CD14-positive monocyte (primary cell): ENCODE measurements at regions not wholly inside any gene's neighbourhood (a gene's known extent, or its start where the extent isn't known, plus 50 kb on each side); places are given as distances from the start of the nearest gene placed in this dataset.
A peak's percentile ranks its signal among the peaks of the same experiment; 100 is the strongest.

ENCODE experiments used
- DNase-seq, 3 donors: peaks; one replicate each; pipeline ENCODE4 v3.0.0-alpha.2; 2011 to 2022
- H2AFZ ChIP-seq: 2 replicates; pipeline ENCODE4 v1.6.0; 2012; ENCODE audit warnings: mild to moderate bottlenecking, low read depth, low read length, inconsistent platforms; ENCODE audit not compliant: insufficient read depth, poor library complexity, severe bottlenecking
- H3K27ac ChIP-seq, 2 donors: 1 replicate in 1 of 2; 2 replicates in 1 of 2; pipeline ENCODE4 v1.5.1; 2012 to 2013; ENCODE audit warnings: low read length in 2 of 2, control low read depth in 1 of 2, inconsistent platforms in 1 of 2, low read depth in 1 of 2, mild to moderate bottlenecking in 1 of 2
- H3K27me3 ChIP-seq, 2 donors: one replicate each; pipeline versions ENCODE4 v1.6.0 to v1.6.1; 2011 to 2013; ENCODE audit warnings: low read length in 2 of 2; ENCODE audit not compliant: control insufficient read depth in 2 of 2, insufficient read depth in 2 of 2
- H3K36me3 ChIP-seq, 2 donors: replicated peaks in 1 of 2; 1 replicate in 1 of 2; 2 replicates in 1 of 2; pipeline versions ENCODE4 v1.5.1 to v1.6.1; 2012 to 2013; ENCODE audit warnings: low read length in 2 of 2, control low read depth in 1 of 2, inconsistent platforms in 1 of 2, mild to moderate bottlenecking in 1 of 2; ENCODE audit not compliant: insufficient read depth in 2 of 2, control insufficient read depth in 1 of 2
- H3K4me1 ChIP-seq, 2 donors: 1 replicate in 1 of 2; 2 replicates in 1 of 2; pipeline versions ENCODE4 v1.5.1 to v1.6.1; 2012 to 2013; ENCODE audit warnings: low read length in 2 of 2, control low read depth in 1 of 2, inconsistent platforms in 1 of 2, mild to moderate bottlenecking in 1 of 2, moderate library complexity in 1 of 2; ENCODE audit not compliant: insufficient read depth in 2 of 2, control insufficient read depth in 1 of 2
- H3K4me2 ChIP-seq: replicated peaks from 2 replicates; pipeline ENCODE3; 2012; ENCODE audit warnings: low read length, moderate library complexity, mild to moderate bottlenecking; ENCODE audit not compliant: poor library complexity, severe bottlenecking; ENCODE audit errors: extremely low read depth
- H3K4me3 ChIP-seq, 3 experiments: fragments of 200-600 bp in 1 of 3; sonication (generic) in 1 of 3; replicated peaks in 1 of 3; 1 replicate in 2 of 3; 2 replicates in 1 of 3; pipeline ENCODE4 v1.5.1; 2011 to 2013; ENCODE audit warnings: low read length in 3 of 3, mild to moderate bottlenecking in 3 of 3, control low read depth in 2 of 3, low read depth in 2 of 3, inconsistent platforms in 1 of 3, moderate library complexity in 1 of 3
- H3K79me2 ChIP-seq: 2 replicates; pipeline ENCODE4 v1.6.0; 2012; ENCODE audit warnings: mild to moderate bottlenecking, control low read depth, inconsistent platforms, low read length, moderate library complexity; ENCODE audit not compliant: insufficient read depth
- H3K9ac ChIP-seq: 2 replicates; pipeline ENCODE4 v1.6.0; 2017; ENCODE audit warnings: low read length, mild to moderate bottlenecking; ENCODE audit not compliant: insufficient read depth, poor library complexity, severe bottlenecking
- H3K9me3 ChIP-seq, 2 donors: replicated peaks in 1 of 2; 1 replicate in 1 of 2; 2 replicates in 1 of 2; pipeline versions ENCODE4 v1.5.1 to v1.6.1; 2012 to 2013; ENCODE audit warnings: low read length in 2 of 2, control low read depth in 1 of 2; ENCODE audit not compliant: control insufficient read depth in 1 of 2, insufficient read depth in 1 of 2
- H4K20me1 ChIP-seq: 2 replicates; pipeline ENCODE4 v1.6.0; 2012; ENCODE audit warnings: mild to moderate bottlenecking, low read length, control low read depth, moderate library complexity; ENCODE audit not compliant: insufficient read depth
- H3K27ac Mint-ChIP-seq, 7 donors: one replicate each; pipeline ENCODE4 v1.8.0; 2020; ENCODE audit warnings: mild to moderate bottlenecking in 7 of 7, mixed read lengths in 7 of 7, moderate library complexity in 6 of 7, inconsistent platforms in 2 of 7
- H3K27me3 Mint-ChIP-seq, 3 donors: one replicate each; pipeline ENCODE4 v1.8.0; 2021 to 2022; ENCODE audit warnings: low read depth in 3 of 3, mild to moderate bottlenecking in 3 of 3, mixed read lengths in 3 of 3, moderate library complexity in 3 of 3, inconsistent platforms in 1 of 3
- H3K36me3 Mint-ChIP-seq, 2 donors: one replicate each; pipeline ENCODE4 v1.8.0; 2020; ENCODE audit warnings: mixed read lengths in 2 of 2, inconsistent platforms in 1 of 2, mild to moderate bottlenecking in 1 of 2
- H3K4me1 Mint-ChIP-seq: one replicate; pipeline ENCODE4 v1.8.0; 2020; ENCODE audit warnings: mild to moderate bottlenecking, mixed read lengths
- H3K4me3 Mint-ChIP-seq, 2 donors: one replicate each; pipeline ENCODE4 v1.8.0; 2020; ENCODE audit warnings: mild to moderate bottlenecking in 2 of 2, mixed read lengths in 2 of 2, moderate library complexity in 1 of 2
- H3K9me3 Mint-ChIP-seq, 7 donors: one replicate each; pipeline ENCODE4 v1.8.0; 2020 to 2022; ENCODE audit warnings: mixed read lengths in 7 of 7, mild to moderate bottlenecking in 6 of 7, moderate library complexity in 6 of 7, inconsistent platforms in 2 of 7
- WGBS: methylation state at CpG from one replicate; pipeline ENCODE4 v1.1.5; 2013; ENCODE audit warnings: missing lambda C conversion rate; ENCODE audit not compliant: insufficient coverage; 5-methylcytosine and 5-hydroxymethylcytosine counted together
- intact Hi-C, 2 donors: fragments of 100-400 bp; cut with micrococcal nuclease; formaldehyde crosslinking; loops; one replicate each; pipeline versions ENCODE4 v1.15.0 to v1.15.1; 2023
- TF ChIP-seq, protein P1 (sequence below): fragments of 200-600 bp; IDR thresholded peaks from one replicate; pipeline ENCODE4 v1.8.0; 2022; ENCODE audit warnings: antibody characterized with exemption, mild to moderate bottlenecking

- Histone ChIP-seq H3K4me3 (no peak overlapping the region), H3K4me1 (no peaks in the 10 kb centered on the region), H3K27me3 (no peaks in the 10 kb centered on the region), H3K4me2 (no peak overlapping the region), H3K36me3 (no peaks in the 10 kb centered on the region), H3K79me2 (no peaks in the 10 kb centered on the region), H3K9ac (no peak overlapping the region), H2AFZ (no peak overlapping the region), H4K20me1 (no peaks in the 10 kb centered on the region), H3K9me3 (peaks cover 14 to 19% of the 10 kb centered on the region in 2 donors), H3K27ac (no peak overlapping the region)
- intact Hi-C loops = no loop called here
- Mint-ChIP-seq H3K27me3 (peaks cover 1 to 7% (median 2%) of the 10 kb centered on the region in 3 donors), H3K9me3 (peaks cover 15 to 31% (median 22%) of the 10 kb centered on the region in 7 donors), H3K36me3 (no peaks in the 10 kb centered on the region), H3K27ac (no peak overlapping the region), H3K4me1 (no peaks in the 10 kb centered on the region), H3K4me3 (no peak overlapping the region)
- TF ChIP-seq, protein P1, sequence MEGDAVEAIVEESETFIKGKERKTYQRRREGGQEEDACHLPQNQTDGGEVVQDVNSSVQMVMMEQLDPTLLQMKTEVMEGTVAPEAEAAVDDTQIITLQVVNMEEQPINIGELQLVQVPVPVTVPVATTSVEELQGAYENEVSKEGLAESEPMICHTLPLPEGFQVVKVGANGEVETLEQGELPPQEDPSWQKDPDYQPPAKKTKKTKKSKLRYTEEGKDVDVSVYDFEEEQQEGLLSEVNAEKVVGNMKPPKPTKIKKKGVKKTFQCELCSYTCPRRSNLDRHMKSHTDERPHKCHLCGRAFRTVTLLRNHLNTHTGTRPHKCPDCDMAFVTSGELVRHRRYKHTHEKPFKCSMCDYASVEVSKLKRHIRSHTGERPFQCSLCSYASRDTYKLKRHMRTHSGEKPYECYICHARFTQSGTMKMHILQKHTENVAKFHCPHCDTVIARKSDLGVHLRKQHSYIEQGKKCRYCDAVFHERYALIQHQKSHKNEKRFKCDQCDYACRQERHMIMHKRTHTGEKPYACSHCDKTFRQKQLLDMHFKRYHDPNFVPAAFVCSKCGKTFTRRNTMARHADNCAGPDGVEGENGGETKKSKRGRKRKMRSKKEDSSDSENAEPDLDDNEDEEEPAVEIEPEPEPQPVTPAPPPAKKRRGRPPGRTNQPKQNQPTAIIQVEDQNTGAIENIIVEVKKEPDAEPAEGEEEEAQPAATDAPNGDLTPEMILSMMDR = no peak
- WGBS = 94% methylated on average over 2 of the region's 6 CpGs
- DNase-seq = peak in 1 of 3 donors; percentile 11
Measured at GRCh38 chr6:134787261-134787877, 162.5 kb downstream of the ALDH8A1 start.

GRCh38 chr6:134784336-134784735 lies 165.6 kb downstream of the ALDH8A1 start:
- Histone ChIP-seq H3K4me1 (no peaks in the 10 kb centered on the region), H3K79me2 (no peaks in the 10 kb centered on the region), H3K4me3 (no peak overlapping the region), H3K4me2 (no peak overlapping the region), H3K9ac (no peak overlapping the region), H3K27me3 (no peaks in the 10 kb centered on the region), H3K27ac (no peak overlapping the region), H2AFZ (no peak overlapping the region), H3K36me3 (no peaks in the 10 kb centered on the region), H3K9me3 (peaks cover 5 to 11% of the 10 kb centered on the region in 2 donors), H4K20me1 (no peaks in the 10 kb centered on the region)
- peaks cover 6 to 12% (median 7%) of the 10 kb centered on the region in 7 donors for H3K9me3 Mint-ChIP-seq
- peaks cover 0 to 3% of the 10 kb centered on the region in 2 donors for H3K36me3 Mint-ChIP-seq
- no peaks in the 10 kb centered on the region for H3K4me1 Mint-ChIP-seq
- TF ChIP-seq, protein P1 = no peak
- H3K27me3 Mint-ChIP-seq = peaks cover 0 to 5% (median 2%) of the 10 kb centered on the region in 3 donors
- H3K4me3 Mint-ChIP-seq = no peak overlapping the region
- WGBS = no CpG with 5 or more reads among the region's 2 CpGs
- H3K27ac Mint-ChIP-seq = no peak overlapping the region
- DNase-seq = no peak
- intact Hi-C loops = no loop called here
